NCI-H446 (cell line): ENCODE measurements at regions not wholly inside any gene's neighbourhood (a gene's known extent, or its start where the extent isn't known, plus 50 kb on each side); places are given as distances from the start of the nearest gene placed in this dataset.
A peak's percentile ranks its signal among the peaks of the same experiment; 100 is the strongest.

Experiments used
- DNase-seq, 2 experiments: peaks; one replicate each; lab custom pipeline; 2025; lab: John Stamatoyannopoulos, UW

GRCh38 chr3:59290358-59290757, 240.5 kb upstream of the CFAP20DC start:
- peak; percentile 18 to 77 for DNase-seq

GRCh38 chr3:59289831-59290230, 240.0 kb upstream of the CFAP20DC start:
- peak; percentile 30 to 85 for DNase-seq

- no peak for DNase-seq
Measured at GRCh38 chr3:59288951-59289350, 239.1 kb upstream of the CFAP20DC start.

GRCh38 chr3:59286791-59287531, 237.1 kb upstream of the CFAP20DC start:
- DNase-seq: peak in 1 of 2 experiments; percentile 7

- no peak for DNase-seq
Measured at GRCh38 chr3:59285560-59285959, 235.7 kb upstream of the CFAP20DC start.

- DNase-seq: no peak
Measured at GRCh38 chr3:59284926-59285325, 235.1 kb upstream of the CFAP20DC start.

GRCh38 chr3:59280113-59280512, 230.3 kb upstream of the CFAP20DC start:
- DNase-seq: no peak

GRCh38 chr3:59277816-59278215, 228.0 kb upstream of the CFAP20DC start:
- DNase-seq: no peak

GRCh38 chr3:59277201-59277600, 227.4 kb upstream of the CFAP20DC start:
- DNase-seq: no peak

GRCh38 chr3:59273976-59274375, 224.2 kb upstream of the CFAP20DC start:
- DNase-seq: no peak

GRCh38 chr3:59271971-59272370, 222.1 kb upstream of the CFAP20DC start:
- no peak for DNase-seq

- DNase-seq: no peak
Measured at GRCh38 chr3:59270921-59271320, 221.1 kb upstream of the CFAP20DC start.

- DNase-seq: no peak
Measured at GRCh38 chr3:59270209-59270608, 220.4 kb upstream of the CFAP20DC start.

GRCh38 chr3:59268170-59268569, 218.3 kb upstream of the CFAP20DC start:
- DNase-seq: no peak

- no peak for DNase-seq
Measured at GRCh38 chr3:59267021-59267420, 217.2 kb upstream of the CFAP20DC start.

- no peak for DNase-seq
Measured at GRCh38 chr3:59266551-59266950, 216.7 kb upstream of the CFAP20DC start.

GRCh38 chr3:59265566-59265965, 215.7 kb upstream of the CFAP20DC start:
- no peak for DNase-seq

- DNase-seq: no peak
Measured at GRCh38 chr3:59264366-59264765, 214.5 kb upstream of the CFAP20DC start.

GRCh38 chr3:59263152-59263551, 213.3 kb upstream of the CFAP20DC start:
- DNase-seq: no peak

- DNase-seq: no peak
Measured at GRCh38 chr3:59262076-59262498, 212.3 kb upstream of the CFAP20DC start.

GRCh38 chr3:59261009-59261408, 211.2 kb upstream of the CFAP20DC start:
- DNase-seq: no peak

- DNase-seq: no peak
Measured at GRCh38 chr3:59258550-59259260, 208.9 kb upstream of the CFAP20DC start.

- no peak for DNase-seq
Measured at GRCh38 chr3:59257506-59257905, 207.7 kb upstream of the CFAP20DC start.

- DNase-seq: no peak
Measured at GRCh38 chr3:59256230-59256629, 206.4 kb upstream of the CFAP20DC start.
